GM21367 (cell line): ENCODE measurements at regions not wholly inside any gene's neighbourhood (a gene's known extent, or its start where the extent isn't known, plus 50 kb on each side); places are given as distances from the start of the nearest gene placed in this dataset.

Source experiments
- ATAC-seq: cut with Tn5 transposase; IDR thresholded peaks from one replicate; pipeline ENCODE4 v1.9.1; 2021; ENCODE audit not compliant: unreplicated experiment

- ATAC-seq, result no peak
These were observed 976.9 kb upstream of the MBL2 start for GRCh38 chr10:53749439-53749838.

GRCh38 chr10:53748319-53748718, 975.7 kb upstream of the MBL2 start:
- no peak for ATAC-seq

GRCh38 chr10:53744746-53745145, 972.2 kb upstream of the MBL2 start:
- no peak for ATAC-seq

GRCh38 chr10:53744176-53744575, 971.6 kb upstream of the MBL2 start:
- no peak for ATAC-seq

GRCh38 chr10:53737132-53737531, 964.5 kb upstream of the MBL2 start:
- ATAC-seq, result no peak

- ATAC-seq, result no peak
These were observed 954.3 kb upstream of the MBL2 start for GRCh38 chr10:53726921-53727320.

- ATAC-seq, result no peak
These were observed 952.0 kb upstream of the MBL2 start for GRCh38 chr10:53724581-53724980.

- no peak for ATAC-seq
These were observed 947.1 kb upstream of the MBL2 start for GRCh38 chr10:53719658-53720057.

- no peak for ATAC-seq
These were observed 943.6 kb upstream of the MBL2 start for GRCh38 chr10:53716156-53716555.

- ATAC-seq, result no peak
These were observed 940.8 kb upstream of the MBL2 start for GRCh38 chr10:53713431-53713830.

GRCh38 chr10:53702489-53702888, 929.9 kb upstream of the MBL2 start:
- ATAC-seq, result no peak

GRCh38 chr10:53701213-53701612, 928.6 kb upstream of the MBL2 start:
- ATAC-seq, result no peak

GRCh38 chr10:53700278-53700677, 927.7 kb upstream of the MBL2 start:
- ATAC-seq, result no peak

GRCh38 chr10:53699684-53700083, 927.1 kb upstream of the MBL2 start:
- ATAC-seq, result no peak

- no peak for ATAC-seq
These were observed 926.6 kb upstream of the MBL2 start for GRCh38 chr10:53699231-53699630.

GRCh38 chr10:53697038-53697437, 924.5 kb upstream of the MBL2 start:
- no peak for ATAC-seq

- ATAC-seq, result no peak
These were observed 918.1 kb upstream of the MBL2 start for GRCh38 chr10:53690524-53691240.

GRCh38 chr10:53687800-53688199, 915.2 kb upstream of the MBL2 start:
- ATAC-seq, result no peak

GRCh38 chr10:53682885-53683284, 910.3 kb upstream of the MBL2 start:
- no peak for ATAC-seq

- no peak for ATAC-seq
These were observed 909.9 kb upstream of the MBL2 start for GRCh38 chr10:53682458-53682857.

- ATAC-seq, result no peak
These were observed 907.1 kb upstream of the MBL2 start for GRCh38 chr10:53679666-53680065.

GRCh38 chr10:53675177-53675576, 902.6 kb upstream of the MBL2 start:
- ATAC-seq, result no peak

GRCh38 chr10:53667063-53667462, 894.5 kb upstream of the MBL2 start:
- no peak for ATAC-seq
